IgD-negative memory B cell (primary cell): ENCODE measurements at regions not wholly inside any gene's neighbourhood (a gene's known extent, or its start where the extent isn't known, plus 50 kb on each side); places are given as distances from the start of the nearest gene placed in this dataset.

ENCODE experiments used
- H3K27ac Mint-ChIP-seq, 3 donors: one replicate each; pipeline ENCODE4 v1.8.0; 2020 to 2022; ENCODE audit warnings: mild to moderate bottlenecking in 3 of 3, mixed read lengths in 3 of 3, moderate library complexity in 1 of 3
- H3K27me3 Mint-ChIP-seq: one replicate; pipeline ENCODE4 v1.8.0; 2021; ENCODE audit warnings: mixed read lengths
- H3K36me3 Mint-ChIP-seq: one replicate; pipeline ENCODE4 v1.8.0; 2020; ENCODE audit warnings: mild to moderate bottlenecking, mixed read lengths
- H3K4me1 Mint-ChIP-seq, 3 donors: one replicate each; pipeline ENCODE4 v1.8.0; 2020 to 2022; ENCODE audit warnings: mixed read lengths in 3 of 3, mild to moderate bottlenecking in 1 of 3
- H3K4me3 Mint-ChIP-seq, 4 donors: one replicate each; pipeline ENCODE4 v1.8.0; 2020 to 2022; ENCODE audit warnings: mild to moderate bottlenecking in 4 of 4, mixed read lengths in 4 of 4, moderate library complexity in 3 of 4
- H3K9me3 Mint-ChIP-seq, 3 donors: one replicate each; pipeline ENCODE4 v1.8.0; 2020 to 2021; ENCODE audit warnings: mixed read lengths in 3 of 3, mild to moderate bottlenecking in 1 of 3

DNA sequence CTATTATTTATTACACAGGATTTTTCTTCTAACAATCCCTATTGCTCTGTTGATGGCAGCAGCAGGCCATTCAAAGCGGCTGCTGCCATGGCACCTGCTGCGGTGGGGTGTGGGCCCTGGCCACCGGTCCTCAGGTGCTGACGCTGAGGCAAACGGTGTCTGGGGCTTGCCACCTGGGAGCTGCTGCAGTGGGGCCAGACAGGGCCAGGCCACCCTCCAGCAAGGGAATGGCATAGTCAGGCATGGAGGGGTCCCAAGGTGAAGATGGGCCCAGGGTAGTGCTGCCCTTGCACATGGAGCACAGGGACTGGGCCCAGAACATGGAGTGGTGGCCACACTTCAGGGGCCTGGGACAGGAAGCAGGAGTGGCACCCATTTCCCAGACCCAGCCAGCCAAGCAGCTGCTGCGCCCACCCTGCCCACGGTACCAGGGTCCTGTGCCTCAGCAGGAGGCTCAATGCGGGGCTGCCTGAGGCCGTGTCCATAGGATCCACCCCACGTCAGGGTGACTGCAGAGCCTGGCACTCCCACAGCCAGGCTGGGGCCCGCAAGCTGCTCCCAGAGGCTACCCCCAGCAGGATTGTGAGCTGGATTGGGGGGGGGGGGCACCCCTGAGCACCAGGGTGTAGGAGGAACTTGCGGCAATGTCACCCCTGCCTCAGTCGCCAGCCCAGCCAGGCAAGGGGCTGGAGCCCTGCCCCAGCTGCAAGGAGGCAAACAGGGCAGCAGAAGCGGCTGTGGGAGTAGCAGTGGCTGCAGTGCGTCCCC, 53.9 kb upstream of the KRTAP11-1 start:
- no peaks in the 10 kb centered on the region for H3K4me1 Mint-ChIP-seq
- no peak overlapping the region for H3K27ac Mint-ChIP-seq
- H3K9me3 Mint-ChIP-seq, result peaks cover 0 to 14% (median 8%) of the 10 kb centered on the region in 3 donors
- no peaks in the 10 kb centered on the region for H3K27me3 Mint-ChIP-seq
- H3K4me3 Mint-ChIP-seq, result no peak overlapping the region
- H3K36me3 Mint-ChIP-seq, result no peaks in the 10 kb centered on the region

DNA sequence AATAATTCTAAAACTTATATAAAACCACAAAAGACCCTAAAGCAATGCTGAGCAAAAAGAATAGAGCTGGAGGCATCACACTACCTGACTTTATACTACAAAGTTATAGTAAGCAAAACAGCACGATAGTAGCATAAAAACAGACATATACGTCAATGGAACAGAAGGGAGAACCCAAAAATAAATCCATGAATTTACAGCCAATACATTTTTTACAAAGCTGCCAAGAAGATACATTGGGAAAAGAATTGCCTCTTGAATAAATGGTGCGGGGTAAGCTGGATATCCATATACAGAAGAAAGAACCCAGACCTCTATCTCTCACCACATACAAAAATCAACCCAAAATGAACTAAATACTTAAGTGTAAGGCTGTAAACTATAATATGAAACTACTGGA, 51.3 kb upstream of the KRTAP11-1 start:
- Mint-ChIP-seq H3K4me3 (no peak overlapping the region), H3K27ac (no peak overlapping the region), H3K9me3 (peaks cover 7 to 12% (median 7%) of the 10 kb centered on the region in 3 donors), H3K4me1 (no peaks in the 10 kb centered on the region), H3K36me3 (no peaks in the 10 kb centered on the region), H3K27me3 (no peaks in the 10 kb centered on the region)
